22Rv1 (cell line): ENCODE measurements at regions not wholly inside any gene's neighbourhood (a gene's known extent, or its start where the extent isn't known, plus 50 kb on each side); places are given as distances from the start of the nearest gene placed in this dataset.

ENCODE experiments used
- H3K27ac ChIP-seq: fragments of 450-650 bp; 2 replicates; pipeline ENCODE4 v1.5.1; 2017
- ZFX ChIP-seq: fragments of 450-650 bp; IDR thresholded peaks from 2 replicates; pipeline ENCODE4 v1.6.1; 2017; ENCODE audit warnings: antibody characterized with exemption, borderline replicate concordance
- TF ChIP-seq, protein P1 (sequence below): fragments of 450-650 bp; IDR thresholded peaks from 2 replicates; pipeline ENCODE4 v1.5.1; 2017; ENCODE audit warnings: mild to moderate bottlenecking

GRCh38 chr1:43069461-43070050 lies 102.5 kb downstream of the EBNA1BP2 start:
- TF ChIP-seq ZFX: no peak
- TF ChIP-seq, protein P1, sequence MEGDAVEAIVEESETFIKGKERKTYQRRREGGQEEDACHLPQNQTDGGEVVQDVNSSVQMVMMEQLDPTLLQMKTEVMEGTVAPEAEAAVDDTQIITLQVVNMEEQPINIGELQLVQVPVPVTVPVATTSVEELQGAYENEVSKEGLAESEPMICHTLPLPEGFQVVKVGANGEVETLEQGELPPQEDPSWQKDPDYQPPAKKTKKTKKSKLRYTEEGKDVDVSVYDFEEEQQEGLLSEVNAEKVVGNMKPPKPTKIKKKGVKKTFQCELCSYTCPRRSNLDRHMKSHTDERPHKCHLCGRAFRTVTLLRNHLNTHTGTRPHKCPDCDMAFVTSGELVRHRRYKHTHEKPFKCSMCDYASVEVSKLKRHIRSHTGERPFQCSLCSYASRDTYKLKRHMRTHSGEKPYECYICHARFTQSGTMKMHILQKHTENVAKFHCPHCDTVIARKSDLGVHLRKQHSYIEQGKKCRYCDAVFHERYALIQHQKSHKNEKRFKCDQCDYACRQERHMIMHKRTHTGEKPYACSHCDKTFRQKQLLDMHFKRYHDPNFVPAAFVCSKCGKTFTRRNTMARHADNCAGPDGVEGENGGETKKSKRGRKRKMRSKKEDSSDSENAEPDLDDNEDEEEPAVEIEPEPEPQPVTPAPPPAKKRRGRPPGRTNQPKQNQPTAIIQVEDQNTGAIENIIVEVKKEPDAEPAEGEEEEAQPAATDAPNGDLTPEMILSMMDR: no peak

GRCh38 chr1:43068911-43069310 lies 103.2 kb downstream of the EBNA1BP2 start:
- TF ChIP-seq, protein P1: no peak
- no peak for TF ChIP-seq ZFX
- H3K27ac ChIP-seq: no peak overlapping the region

More at GRCh38 chr1:43069461-43070050, 102.5 kb downstream of the EBNA1BP2 start:
- no peak overlapping the region for H3K27ac ChIP-seq

DNA sequence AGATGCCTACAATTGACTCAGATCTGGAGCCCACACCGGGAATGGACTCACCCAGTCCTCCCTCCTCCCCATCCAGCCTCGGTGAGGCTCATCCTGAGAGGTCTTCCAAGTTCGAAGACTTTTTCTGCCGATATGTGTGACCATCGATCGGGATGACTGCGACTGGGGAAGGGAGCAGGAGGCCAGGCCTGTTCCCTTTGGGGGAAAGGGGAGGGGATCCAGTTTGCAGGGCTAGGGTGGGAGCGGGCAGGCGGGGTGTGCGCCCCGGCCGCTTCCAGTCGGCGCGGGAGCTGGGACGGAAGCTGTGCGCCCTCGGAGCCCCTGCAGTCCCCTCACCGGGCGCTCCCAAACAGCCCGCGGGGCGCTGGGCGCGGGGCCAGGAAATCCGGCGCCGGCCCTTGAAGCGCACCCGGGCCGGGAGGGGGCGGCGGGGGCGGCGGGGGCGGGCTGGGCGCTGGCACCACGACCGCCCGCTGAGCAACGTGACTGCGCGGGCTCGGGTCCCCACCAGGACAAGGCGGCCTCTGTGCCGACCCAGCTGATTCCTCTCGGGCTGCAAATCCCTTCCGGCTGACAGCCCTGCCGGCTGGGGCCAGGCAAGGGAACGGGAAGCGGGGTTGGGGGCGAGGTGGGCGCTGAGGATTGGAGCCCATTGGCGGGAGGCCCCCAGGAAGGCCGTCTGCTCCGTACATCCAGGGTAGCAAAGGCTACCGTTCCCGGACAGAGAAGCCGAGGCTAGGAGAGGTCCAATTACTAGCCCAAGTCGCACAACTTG lies 103.9 kb downstream of the EBNA1BP2 start:
- H3K27ac ChIP-seq: no peak overlapping the region
- TF ChIP-seq, protein P1: no peak
- no peak for TF ChIP-seq ZFX

GRCh38 chr1:43067233-43067745 lies 104.8 kb downstream of the EBNA1BP2 start:
- TF ChIP-seq ZFX: no peak
- TF ChIP-seq, protein P1: no peak
- no peak overlapping the region for H3K27ac ChIP-seq

DNA sequence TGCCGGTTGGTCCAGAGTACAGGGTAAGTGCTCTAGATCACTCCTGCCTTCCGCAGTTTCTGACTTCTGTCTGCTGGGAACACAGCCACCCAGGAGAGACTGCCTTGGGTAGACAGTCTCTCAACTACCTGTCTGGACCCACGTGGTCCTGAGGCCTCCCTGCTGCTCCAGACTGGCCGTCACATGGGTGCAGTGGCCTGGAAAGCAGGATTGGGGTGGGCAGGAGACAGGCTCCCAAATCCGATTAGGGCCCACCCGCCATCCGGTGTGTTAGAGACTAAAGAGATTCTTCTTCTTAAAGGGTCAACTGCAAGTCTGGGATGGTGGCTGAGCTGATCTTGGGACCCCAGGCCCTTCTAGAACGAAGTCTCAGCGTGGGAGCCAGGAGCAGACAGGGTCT lies 105.5 kb downstream of the EBNA1BP2 start:
- TF ChIP-seq, protein P1: no peak
- TF ChIP-seq ZFX: no peak
- H3K27ac ChIP-seq: no peak overlapping the region

DNA sequence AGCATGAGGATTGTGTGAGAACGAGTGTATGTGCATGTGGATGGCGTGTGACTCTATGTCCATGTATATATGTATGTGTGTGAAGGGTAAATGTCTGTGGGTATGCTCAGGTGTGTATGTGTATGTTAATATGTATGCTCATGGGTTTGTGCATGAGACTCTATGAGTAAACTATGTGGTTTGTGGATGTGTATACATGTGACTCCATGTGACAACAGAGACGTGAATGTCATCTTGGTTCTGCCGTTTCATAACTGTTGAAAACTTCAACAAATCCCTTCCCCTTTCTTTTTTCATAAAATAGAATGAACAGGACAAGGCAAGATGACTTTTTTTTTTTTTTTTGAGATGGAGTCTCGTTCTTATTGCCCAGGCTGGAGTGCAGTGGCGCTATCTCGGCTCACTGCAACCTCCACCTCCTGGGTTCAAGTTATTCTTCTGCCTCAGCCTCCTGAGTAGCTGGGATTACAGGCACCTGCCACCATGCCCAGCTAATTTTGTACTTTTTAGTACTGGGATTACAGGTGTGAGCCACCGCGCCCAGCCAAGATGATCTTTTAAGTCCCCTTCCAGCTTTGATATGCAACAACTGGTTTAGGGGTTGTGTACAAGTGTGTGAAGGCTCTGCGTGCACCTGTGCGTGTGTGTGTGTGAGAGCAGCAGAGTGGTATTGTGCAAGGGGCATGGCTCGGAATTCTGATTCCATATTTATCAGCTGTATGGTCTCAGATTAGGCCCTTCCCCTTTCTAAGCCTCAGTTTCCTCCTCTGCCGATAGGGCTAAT lies 106.3 kb downstream of the EBNA1BP2 start:
- TF ChIP-seq, protein P1: no peak
- TF ChIP-seq ZFX: no peak
- H3K27ac ChIP-seq: no peak overlapping the region

GRCh38 chr1:43065191-43065590 lies 106.5 kb upstream of the SLC2A1 start:
- TF ChIP-seq, protein P1: no peak
- no peak for TF ChIP-seq ZFX
- no peak overlapping the region for H3K27ac ChIP-seq
